D341Med (cell line): ENCODE measurements at regions not wholly inside any gene's neighbourhood (a gene's known extent, or its start where the extent isn't known, plus 50 kb on each side); places are given as distances from the start of the nearest gene placed in this dataset.

Source experiments
- DNase-seq: peaks from one replicate; pipeline ENCODE4 v3.0.0; 2012; ENCODE audit warnings: low spot score

DNA sequence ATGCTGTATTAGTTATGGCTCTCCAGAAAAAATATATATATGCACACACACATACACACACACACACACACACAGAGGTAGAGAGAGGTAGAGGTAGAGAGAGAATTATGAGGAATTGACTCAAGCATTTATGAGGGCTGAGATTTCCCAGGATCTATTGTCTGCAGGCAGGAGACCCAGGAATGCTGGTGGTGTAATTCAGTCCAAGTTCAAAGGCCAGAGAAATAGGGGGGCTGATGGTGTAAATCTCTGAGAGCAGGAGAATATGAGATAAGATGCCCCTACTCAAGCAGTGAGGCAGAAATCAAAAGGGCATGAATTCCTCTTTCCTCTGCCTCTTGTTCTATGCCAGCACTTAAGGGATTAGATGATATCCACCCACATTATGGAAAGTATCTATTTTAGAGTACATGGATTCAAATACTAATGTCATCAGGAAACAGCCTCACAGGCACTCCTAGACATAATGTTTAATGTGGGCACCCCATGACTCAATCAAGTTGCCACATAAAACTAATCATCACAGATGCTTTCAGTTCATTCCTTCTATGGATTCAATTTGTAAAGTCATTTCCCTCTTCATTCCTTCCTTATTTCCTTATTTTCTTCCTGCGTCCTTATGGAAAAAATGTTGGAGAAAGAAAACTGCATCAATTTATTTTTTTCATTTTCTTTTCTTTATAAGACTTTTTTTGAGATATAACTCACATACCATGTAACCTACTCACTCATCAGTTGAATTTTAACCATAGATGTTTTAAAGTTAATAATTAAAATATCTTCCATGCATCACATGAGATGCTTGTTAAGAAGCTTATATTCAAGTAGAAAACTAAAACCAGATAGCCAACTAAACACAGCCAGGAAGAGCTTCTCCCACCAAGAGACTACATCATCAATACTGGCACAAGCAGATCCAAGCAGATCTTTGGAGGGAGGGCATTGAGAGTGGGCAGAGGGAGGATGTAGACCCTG is 406.2 kb downstream of the MBD2 start:
- no peak for DNase-seq

DNA sequence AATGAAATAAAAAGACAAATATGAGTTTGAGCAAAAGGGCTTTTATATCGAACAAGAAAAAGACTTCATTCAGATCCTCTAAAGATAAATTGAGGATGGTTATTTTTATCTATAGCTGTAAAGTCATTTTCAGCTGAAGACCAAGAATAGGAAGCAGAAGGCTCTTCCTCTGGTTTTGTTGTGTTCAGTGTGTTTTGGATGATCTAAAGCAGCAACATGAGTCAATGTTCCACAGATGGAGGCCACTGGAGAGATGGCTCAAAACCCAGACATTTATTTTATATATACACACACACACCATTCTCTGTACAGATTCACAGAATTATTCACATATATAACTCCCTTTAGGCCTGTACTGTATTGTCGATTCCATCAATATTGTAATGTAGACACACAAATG is 424.3 kb downstream of the MBD2 start:
- DNase-seq, result no peak

DNA sequence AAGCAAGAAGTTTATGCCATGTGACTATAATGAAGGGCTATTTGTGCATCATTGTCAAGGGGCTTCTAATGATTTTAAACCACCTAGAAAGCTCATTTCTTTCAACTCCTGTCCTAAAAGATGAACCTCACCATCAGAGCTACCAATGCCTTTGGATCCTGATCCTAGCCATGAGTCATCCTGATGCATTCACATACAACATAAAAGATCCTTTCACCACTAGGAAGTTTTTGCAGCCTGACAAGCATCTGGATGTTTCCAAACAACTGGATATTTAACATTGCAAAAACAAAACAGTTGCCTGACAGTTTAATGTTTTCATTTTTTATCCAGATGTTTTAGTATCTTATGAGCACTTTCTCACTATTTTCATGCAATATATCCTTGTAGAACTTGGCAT is 425.3 kb downstream of the MBD2 start:
- no peak for DNase-seq

DNA sequence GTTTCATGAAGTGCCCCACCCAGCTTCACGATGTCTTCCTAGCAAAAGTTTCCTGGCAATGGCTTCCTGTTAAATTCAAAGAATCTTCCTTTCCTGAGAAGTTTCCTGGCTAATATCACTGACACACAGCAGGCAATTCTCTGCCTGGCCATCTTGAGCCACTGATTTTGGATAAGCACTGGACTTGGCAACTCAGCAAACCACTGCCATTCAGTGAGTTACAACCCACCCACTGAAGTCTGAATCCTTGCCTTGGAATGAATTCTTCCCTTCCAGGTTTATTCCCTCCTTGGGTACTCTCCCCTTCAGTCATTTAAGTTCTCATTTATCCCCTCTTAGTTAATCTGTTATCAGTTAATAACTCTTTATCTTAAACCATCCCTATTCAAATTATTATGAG is 426.0 kb downstream of the MBD2 start:
- no peak for DNase-seq

DNA sequence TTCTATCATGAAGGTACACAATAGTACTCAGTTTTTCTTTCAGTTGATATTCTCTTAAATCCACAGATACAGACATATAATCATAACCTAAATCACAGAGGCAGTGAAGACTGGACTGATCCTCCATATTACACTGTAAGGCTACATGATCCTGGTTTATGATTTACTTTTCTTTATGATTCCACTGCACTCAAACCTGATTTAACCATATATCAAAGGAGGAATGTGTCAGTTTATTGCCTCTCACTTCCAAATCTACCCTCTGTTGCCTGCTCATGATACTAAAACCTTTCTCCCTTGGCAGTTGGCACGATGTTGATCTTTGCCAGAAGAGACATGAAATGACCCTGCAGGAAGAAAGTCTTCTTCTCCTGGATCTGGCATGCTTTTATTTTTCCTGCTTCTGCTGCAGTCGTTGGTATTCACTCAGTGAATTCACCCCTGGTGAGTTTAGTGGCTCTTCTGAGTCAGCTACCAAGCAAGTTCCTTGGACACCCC is 426.4 kb downstream of the MBD2 start:
- no peak for DNase-seq

DNA sequence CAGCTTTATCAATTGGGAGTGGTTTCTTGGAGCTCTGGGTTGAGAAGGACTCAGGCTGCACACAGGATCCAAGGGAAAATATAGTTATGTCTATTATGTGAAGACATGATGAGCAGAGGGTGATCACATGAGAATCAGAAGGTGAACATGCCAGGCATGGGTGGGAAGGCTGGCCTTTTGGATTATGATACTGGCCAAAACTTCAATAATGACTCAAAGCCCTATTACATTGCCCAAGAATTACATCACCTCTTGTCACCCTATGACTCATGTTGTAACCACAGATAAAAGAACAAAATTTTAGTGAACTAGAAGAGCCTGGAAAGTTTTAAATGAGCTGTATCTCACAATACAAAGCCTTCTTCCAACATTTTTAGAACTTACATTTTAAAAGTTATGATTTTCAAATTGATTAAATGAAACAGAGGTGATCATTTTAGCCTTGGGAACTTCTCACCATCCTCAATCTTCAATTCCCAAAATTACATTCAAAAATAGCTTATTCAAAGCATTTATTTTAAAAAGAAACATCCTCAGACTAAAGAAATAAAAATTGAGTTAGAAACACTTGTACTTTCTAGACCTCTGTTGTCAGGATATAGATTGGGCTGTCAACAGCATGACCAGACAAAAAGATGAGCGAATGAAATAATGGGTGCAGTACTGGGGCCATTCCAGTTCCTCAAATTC is 428.3 kb downstream of the MBD2 start:
- no peak for DNase-seq

DNA sequence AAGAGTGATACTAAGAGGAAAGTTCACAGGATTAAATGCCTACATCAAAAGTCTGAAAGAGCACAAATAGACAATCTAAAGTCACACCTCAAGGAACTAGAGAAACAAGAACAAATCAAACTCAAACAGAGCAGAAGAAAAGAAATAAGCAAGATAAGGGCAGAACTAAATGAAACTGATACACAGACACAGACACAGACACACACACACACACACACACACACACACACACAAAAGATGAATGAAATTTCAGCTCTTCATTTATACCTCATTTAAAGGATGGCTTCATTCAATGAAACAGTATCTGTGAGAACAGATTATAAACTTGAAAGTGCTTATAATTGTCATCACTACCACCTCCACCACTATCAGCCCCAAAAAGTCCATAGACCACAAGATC is 428.9 kb downstream of the MBD2 start:
- no peak for DNase-seq

DNA sequence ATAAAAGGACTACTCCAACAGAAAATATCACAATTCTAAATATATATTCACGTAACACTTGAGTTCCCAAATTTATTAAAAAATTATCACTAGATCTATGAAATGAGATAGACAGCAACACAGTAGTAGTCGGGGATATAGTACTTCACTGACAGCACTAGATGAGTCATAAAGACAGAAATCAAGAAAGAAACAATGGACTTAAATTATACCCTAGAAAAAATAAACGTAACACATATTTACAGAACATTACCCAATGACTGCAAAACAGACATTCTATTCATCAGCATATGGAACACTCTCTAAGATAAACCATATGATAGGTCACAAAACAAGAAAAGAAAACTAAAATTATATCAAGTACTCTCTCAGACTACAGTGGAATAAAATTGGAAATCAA is 429.4 kb downstream of the MBD2 start:
- no peak for DNase-seq

DNA sequence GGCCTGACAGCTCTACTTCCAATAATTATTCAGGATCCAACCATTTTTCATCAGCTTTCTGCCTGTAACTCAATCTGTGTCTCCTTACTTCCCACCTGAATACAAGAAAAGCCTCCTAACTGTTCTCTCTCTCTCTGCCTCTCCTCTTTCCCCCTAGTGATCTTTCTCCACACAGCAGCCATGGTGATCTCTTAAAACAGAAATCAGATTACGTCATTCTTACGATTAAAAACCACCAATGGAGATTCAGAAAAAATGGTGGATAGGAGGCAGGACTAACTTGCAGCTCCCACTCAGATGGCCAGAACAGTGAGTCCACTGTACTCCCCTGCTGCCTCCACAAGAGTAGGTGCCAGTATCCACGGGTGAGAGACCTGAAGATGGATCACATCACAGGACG is 431.7 kb downstream of the MBD2 start:
- no peak for DNase-seq

DNA sequence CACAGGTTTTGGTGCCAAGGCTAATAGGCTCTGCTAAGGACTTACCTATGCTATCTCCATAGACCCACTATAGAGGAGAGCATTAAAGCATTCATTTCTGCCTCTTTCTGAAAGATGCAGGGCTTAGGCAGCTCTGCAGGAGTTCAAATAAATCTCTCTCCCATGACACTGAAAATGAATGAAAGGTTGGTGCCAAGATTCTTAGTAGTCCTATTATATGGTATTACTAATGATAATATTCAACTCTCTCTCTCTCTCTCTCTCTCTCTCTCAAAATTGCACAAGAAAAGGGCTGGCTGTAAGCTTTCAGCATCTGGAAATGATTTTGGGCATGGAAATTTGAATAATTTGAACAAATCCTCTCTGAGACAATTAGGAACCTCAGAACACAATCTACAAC is 433.7 kb downstream of the MBD2 start:
- DNase-seq, result no peak

DNA sequence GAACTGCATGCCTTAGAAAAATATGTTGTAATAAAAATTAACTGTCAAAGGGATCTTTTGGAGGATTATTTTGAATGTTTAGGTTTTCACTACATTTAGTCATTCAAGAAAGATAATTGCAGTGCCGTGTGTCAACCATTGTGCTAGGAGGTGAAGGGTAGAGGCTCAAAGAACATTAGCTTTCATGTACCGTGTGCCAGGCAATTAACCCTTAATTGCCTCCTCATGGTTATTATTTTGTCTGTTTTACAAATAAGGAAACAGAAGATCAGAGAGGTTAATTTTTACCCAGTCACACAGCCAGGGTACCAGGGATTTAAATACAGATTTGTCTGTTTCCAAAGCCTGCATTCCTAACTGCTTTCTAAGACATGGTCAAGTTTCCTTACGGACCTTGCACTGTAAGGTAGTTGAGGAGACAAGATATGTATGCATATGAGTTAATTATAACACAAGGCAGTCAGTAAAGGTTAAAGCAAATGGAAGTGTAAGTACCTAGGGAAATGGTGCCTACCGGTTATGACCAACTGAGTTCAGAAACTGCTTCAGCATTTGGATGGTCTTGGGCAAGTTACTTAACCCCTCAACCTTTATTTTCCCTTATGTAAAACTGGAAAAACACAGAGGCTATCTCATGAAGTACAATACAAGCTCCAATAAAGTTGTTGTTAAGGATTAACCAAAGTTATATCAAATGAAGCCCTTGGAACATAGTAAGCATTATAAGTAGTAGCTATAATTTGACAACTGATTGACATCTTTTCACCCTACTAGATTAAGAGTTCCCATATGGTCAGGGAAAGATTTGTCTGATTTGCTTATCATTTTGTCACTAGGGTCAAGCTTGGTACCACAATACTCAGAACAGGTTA is 434.9 kb downstream of the MBD2 start:
- no peak for DNase-seq

DNA sequence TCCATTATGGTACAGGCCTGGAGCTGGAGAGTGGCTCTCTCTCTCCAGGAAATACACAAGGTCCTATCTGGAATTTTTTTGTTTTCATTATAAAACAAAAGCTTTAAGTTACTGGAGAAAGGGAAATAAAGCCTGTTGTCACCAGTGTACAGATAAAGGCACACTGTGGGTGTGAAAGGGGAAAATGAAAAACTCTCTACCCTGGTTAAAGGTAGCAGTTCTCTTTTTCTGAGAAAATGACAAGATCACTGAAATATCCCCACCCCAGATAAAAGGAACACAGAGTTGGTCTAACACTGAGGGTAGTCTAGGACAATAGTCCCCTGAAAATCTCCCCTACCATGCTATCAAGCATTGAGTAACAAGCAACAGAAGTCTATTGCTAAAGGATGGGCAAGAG is 438.7 kb downstream of the MBD2 start:
- DNase-seq, result no peak

DNA sequence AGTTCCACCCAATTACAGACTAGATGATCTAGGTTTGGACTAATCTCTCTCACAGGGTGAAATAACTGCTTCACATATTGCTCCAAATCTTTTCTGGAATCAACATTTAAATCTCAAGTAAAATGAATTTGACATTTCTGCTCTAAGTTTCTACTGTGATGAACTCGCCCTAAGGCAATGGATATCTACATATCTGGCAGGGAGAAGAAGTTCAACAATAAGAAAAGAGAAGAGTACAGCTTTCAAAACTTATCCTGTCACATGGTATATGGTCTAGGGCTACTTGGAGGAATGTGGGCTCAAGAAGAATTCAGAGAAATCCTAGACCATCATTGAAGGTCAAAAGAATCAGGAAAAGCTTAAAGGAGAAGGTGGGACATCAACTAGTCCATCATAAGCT is 440.2 kb downstream of the MBD2 start:
- DNase-seq, result no peak

DNA sequence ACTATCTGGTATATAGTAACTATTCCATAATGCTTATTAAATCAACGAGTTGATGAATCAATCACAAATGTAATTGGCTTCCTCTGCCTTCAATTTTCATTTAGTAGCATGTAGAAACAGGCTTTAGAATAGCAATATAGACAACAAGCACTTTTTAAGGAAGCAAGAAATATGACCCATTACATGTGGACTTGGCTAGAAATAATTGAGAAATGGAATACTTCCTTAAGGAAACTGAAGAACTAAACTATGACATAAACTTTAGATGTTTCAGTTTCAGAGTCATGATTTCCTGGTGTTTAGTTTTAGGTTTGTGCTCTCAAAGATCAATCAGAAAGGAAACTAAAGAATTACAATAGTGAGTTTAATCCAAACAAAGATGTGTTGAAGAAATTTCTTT is 443.8 kb downstream of the MBD2 start:
- no peak for DNase-seq

DNA sequence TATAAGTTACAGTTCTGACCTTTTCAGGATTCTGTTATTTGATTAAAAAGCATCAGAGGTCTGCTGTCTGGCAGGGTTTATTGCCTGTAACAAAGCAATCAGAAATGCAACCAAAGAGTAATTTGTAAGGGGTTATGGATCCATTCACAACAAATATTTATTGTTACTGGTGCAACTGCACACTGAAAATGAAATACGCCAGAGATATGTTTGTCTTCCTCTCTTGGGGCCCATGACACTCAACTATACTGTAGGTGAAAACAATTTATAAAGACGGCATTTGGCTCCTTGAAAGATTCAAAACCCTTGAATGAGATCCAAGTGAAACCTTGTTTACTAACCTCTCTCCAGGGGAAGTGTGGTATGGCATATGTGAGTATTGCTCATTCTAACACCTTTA is 452.2 kb downstream of the MBD2 start:
- DNase-seq, result no peak

DNA sequence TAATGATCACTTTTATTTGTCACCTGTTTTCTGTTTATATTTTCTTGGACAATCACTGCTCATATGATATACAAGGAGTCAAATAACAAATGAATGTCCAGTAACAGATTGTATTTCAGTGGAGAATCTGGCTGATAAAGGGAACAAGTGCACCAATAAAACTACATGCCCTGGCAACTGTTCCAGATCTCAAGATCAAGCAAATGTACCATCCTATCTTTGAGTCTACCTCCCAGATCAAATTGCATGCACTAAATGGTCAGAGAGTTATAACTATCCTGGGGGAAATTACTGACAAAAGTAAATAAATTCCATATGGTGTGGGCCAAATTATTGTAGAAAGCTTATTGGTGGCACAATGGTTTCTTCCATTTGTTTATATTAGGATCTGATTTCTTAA is 452.8 kb downstream of the MBD2 start:
- DNase-seq, result no peak

DNA sequence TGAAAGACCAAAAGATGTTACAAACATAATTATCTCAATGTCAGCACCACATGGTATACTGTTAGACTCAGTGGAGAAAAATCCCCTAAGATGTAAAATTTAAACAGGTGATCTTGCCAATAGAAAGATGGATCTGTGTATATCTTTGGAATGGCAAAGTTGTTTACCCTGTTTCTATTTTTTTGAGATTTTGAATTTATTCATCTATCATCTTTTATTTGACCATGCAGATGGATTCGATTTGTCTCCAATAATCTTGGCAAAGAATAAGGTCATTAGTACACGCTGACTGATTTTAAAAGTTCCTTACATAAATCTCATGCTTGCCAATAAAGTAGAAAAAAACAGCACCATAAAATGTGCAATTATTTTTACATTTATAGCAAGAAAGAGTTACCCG is 459.3 kb downstream of the MBD2 start:
- DNase-seq, result no peak

DNA sequence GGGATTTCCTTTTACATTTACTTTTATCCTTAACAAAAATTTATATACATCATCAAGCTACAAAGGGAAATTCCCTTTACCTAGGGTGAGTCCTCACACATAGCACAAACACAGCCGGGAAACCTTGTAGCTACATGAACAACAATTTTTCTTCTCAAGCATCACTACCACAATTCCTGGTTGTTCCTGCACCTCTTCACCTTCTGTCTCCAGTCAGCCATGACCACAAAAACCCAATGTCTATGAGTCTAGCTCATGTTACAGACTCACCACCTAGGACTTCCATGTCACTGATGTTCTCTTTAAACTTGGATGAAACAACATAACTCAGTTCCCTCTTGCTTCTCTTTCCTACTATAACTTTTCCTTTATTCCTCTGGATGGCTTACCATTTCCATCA is 460.4 kb downstream of the MBD2 start:
- DNase-seq, result no peak

DNA sequence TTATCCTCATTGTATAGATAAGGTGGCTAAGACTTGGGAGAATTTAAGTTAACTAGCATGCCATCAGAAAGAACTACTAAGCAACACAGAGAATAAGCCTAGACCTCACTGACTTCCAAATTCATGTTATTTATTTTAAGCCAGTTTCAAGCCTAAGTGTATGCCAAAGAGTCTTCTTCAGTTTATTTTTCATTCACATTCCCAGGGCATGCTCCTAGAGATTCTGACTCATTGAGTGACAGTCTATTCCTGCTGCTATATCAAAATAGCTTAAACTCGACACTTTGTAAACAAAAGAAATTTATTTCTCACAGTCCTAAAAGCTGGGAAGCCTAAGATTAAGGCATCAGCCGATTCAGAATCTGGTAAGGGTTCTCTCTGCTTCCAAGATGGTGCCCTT is 467.1 kb downstream of the MBD2 start:
- DNase-seq, result no peak

DNA sequence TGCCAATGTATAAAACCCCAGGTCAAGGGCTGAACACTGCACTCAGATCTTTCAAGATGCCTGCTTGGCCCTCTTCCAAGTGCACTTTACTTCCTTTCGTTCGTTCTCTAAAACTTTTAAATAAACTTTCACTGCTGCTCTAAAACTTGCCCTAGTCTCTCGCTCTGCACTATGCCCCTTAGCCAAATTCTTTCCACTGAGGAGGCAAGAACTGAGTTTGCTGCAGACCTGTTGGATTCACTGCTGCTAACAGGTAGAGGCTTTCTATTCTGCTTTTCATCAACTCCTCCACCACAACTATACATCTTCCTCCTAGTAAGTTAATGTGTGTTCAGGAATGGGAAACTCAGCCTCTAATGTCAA is 467.9 kb downstream of the MBD2 start:
- DNase-seq, result no peak

DNA sequence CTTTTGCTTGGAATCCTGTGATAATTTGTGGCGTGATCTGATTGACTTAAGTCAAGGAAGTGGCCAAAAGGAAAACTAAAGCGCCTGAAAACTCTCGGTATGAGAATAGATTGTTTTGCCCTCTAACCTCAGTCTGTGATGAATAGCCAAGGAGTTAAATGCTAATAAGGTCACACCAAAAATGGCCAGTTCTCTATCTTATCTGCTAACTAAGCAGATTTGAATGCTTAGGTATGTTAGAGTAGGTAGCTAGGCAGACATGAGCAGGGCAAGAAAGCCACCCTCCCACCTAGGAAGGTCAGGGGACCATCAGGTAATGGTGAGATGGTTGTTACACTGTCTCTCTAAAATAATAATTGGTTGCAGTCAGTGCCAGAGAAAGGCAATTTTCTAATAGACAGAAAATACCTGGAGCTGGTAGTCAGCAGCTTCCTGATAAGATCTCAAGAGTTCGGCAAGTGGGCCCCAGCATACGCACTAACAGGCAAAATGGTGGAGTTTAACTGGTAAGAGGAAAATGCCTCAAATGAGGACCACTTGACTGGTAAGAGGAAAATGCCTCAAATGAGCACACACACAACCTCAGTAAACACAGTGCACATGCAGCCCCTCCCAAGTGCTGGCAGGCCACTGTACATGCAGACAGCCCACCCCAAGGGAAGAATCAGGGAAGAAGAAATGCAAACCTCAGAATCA is 468.4 kb downstream of the MBD2 start:
- no peak for DNase-seq

DNA sequence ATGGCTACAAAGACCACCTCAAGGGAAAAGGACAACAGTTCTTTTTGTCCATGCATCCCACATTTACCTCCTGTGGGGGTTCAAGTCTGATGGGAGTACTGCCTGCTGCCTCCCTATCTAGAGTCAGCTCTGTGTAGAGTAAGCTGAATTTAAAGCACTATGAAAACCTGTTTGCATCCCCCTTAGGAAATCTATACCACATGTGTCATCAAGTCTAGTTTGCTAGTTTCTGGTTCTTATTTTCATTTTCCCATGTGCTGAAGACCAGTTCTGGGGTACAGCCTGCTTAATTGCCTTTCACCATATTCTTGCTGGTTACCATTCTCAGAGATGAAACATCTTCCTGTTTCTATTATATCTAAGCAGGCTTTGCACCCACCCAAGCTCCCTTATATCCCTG is 470.3 kb downstream of the MBD2 start:
- no peak for DNase-seq
